EL (cell line): ENCODE measurements at regions not wholly inside any gene's neighbourhood (a gene's known extent, or its start where the extent isn't known, plus 50 kb on each side); places are given as distances from the start of the nearest gene placed in this dataset.

Experiments used
- DNase-seq: peaks from one replicate; pipeline ENCODE4 v3.0.0-alpha.2; 2016

- no peak for DNase-seq
Measured at GRCh38 chr15:96390986-96391385, 60.5 kb downstream of the NR2F2 start.

DNA sequence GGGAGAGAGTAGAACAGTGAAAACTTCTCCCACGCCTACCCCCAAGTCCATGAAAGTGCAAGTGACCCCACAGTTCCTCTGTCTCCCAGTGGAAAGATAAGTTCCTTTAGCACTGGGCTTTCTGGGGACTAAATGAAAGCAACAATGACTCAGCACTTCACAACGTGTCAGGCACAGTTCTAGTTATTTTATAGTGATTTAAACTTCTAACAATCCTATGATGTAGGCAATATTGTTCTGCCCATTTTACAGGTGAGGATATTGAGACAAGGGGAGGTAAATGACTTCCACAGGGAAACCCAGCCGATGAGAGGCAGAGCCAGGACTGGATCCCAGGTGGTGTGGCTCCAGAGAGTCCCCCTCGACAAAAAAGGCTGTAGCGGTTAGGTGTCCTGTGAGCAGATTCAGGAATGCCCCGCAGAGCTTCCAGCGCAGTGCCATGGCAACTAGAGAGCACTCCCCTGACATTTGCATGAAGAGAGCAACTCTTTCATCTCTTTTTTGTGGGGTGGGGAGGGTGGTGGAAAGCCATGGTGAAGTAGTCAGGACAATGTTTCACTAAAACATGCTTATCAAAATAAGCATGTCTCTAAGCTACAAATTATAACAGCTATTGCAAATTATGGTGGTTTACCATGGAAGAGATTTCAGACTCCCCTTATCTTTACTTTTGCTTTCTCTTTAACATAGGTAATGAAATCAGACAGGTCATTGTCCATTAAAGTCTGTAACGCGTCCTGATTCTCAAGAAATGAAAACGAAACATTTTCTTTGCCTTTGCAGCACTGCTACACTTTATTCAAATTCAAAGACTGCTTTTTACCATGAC, 62.1 kb downstream of the NR2F2 start:
- no peak for DNase-seq

GRCh38 chr15:96393209-96393513, 62.7 kb downstream of the NR2F2 start:
- no peak for DNase-seq

- no peak for DNase-seq
Measured at GRCh38 chr15:96395687-96396086, 65.2 kb downstream of the NR2F2 start.

DNA sequence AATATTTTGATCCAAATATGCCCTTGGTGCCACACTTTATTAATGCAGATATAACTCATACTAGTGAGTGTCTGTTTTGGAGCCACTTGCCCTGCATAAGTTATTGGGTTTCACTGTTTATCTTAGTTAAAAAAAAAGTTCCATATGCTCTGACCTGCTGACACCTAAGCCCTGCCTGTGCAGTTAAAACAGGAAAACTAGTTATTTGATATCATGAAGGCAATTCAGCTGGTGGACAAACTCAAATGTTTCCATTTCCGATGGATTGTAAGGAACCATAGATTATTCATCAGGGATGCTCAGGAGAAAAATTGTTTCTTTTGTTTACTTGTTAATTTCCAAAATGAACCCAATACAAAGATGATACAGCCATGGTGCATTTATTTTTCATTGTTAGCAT, 68.3 kb downstream of the NR2F2 start:
- DNase-seq = no peak

- DNase-seq = no peak
Measured at GRCh38 chr15:96402403-96402802, 71.9 kb downstream of the NR2F2 start.

- DNase-seq = no peak
Measured at GRCh38 chr15:96403071-96403470, 72.6 kb downstream of the NR2F2 start.

GRCh38 chr15:96403932-96404331, 73.4 kb downstream of the NR2F2 start:
- DNase-seq = no peak

- DNase-seq = no peak
Measured at GRCh38 chr15:96404560-96404959, 74.1 kb downstream of the NR2F2 start.

DNA sequence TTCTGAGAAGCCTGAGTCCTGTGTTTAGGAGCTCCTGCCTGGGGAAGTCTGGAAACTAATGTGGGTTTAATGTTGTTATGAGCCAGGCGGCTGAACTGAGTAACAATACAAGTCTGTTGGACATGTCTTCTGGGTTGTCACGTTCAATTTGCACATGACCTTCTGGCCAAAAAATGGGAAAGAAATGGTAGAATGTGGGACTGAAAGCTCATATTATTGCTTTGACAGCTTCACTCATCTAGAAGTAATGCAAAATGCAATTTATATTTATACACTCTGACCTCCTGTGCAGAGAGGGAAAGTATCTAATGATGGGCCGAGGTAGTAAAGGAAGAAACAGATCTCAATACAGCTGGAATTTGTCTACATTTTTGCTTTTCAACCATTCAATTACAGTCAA, 75.8 kb downstream of the NR2F2 start:
- DNase-seq = no peak

DNA sequence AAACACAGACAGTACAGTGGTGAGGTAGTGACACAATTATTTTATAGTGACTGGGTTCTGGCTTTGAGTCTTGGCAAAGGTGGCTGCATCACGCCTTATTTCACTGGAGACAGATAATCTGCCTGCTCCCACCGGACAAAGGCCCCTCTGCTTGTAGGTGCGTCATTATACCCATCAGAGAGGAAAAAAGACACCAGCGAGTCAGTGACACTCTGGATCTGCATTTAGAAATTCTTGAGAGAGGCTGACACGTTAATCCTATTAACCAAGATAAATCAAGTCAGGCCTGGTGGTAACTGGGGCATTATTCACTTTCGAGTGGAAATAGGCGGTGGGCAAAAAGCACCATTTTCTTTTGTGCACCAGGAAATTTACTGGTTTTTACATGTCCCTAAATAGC, 76.2 kb downstream of the NR2F2 start:
- DNase-seq = no peak

DNA sequence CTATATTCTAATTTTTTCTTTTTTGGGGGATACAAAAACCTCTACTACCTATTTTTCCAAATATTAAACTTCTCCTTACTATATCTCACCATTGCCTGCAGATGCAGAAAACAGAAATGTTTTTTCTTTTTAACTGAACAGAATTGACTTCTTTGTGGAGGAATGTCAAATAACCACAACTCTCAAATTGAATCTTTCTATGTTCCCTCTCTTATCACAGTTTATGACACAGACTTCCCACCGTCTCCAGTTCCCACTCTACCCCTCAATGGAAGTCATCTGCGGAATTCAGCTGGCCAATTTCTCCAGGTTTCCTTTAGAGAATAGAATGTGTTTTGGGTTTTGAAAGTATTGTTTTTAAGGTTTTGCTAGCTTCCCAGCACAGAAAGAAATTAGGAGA, 77.0 kb downstream of the NR2F2 start:
- no peak for DNase-seq

- peak; percentile 18 for DNase-seq
Measured at GRCh38 chr15:96408591-96409183, 78.2 kb downstream of the NR2F2 start.

- DNase-seq = peak; percentile 32
Measured at GRCh38 chr15:96409215-96410138, 79.0 kb downstream of the NR2F2 start.

- DNase-seq = no peak
Measured at GRCh38 chr15:96410175-96411055, 79.9 kb downstream of the NR2F2 start.

- no peak for DNase-seq
Measured at GRCh38 chr15:96411056-96412031, 80.8 kb downstream of the NR2F2 start.

DNA sequence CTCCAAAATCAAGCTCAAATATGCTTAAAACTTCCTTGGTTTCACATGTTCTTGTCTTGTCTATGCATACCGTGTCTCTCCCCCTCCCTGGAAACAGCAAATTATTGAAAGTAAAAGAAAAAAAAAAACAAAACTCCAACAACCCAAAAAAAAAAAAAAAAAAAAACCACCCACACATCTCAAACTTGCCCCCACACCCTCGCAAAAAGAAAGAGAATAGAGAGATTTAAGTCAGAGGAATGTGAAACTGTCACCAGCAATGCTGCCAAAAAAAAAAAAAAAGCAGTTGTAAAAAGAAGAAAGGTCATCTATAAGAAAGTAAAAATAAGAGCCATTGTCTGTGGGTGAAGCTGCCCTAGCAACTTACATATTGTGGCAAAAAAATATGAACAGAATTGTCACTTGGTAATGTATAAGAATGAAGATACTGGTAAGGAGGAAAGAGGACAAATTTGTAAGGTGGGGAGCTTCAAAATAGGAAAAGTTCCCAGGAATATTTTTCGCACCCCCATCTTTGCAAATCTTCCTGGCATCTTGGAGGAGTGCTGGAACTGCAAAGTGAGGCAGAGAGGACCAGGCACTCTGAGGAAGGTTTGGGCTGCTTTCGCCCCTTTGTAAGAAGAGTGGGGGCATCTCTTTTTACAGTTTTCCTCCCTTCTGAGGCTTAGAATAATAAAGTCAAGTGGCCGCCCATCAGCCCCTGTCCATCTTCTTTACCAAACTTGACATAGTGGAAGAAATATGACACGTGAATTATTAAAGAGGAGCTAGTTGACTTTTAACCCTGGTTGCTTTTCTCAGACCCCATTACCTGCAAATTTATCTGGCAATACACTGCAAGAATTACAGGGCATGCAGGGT, 81.8 kb downstream of the NR2F2 start:
- no peak for DNase-seq

- DNase-seq = no peak
Measured at GRCh38 chr15:96412906-96413231, 82.4 kb downstream of the NR2F2 start.

DNA sequence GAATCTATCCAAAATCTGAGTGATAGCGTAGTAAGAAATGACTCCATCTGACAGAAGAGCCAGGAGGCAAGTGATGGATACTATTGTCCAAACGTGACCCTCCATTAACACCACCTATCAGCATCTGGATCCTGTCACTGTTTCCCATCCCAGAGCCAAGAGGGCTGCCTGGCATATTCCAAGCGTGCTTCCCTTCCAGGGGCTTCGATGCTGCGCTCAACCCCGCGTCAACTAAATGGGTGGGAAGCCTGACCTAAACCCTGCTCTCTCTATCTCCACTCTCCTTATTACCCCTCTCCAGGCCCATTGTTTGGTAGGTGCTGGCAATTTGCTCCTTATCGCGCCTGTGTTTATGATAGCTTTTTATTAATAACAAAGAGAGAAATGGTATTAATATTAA, 83.2 kb downstream of the NR2F2 start:
- DNase-seq = no peak

GRCh38 chr15:96414875-96415274, 84.4 kb downstream of the NR2F2 start:
- DNase-seq = no peak
